Aorta (tissue), 5 donors: ENCODE measurements at regions not wholly inside any gene's neighbourhood (a gene's known extent, or its start where the extent isn't known, plus 50 kb on each side); places are given as distances from the start of the nearest gene placed in this dataset.

Source experiments
- ATAC-seq: fragments of 200-7000 bp; cut with Tn5 transposase; one replicate; pipeline ENCODE4 v1.9.1; 2022; ENCODE audit warnings: moderate library complexity; ENCODE audit not compliant: low FRiP score
- DNase-seq, 2 donors: peaks; one replicate each; pipeline ENCODE4 v3.0.0-alpha.2; 2020
- H3K27ac ChIP-seq, 2 donors: one replicate each; pipeline ENCODE4 v1.5.1; 2013; ENCODE audit warnings: low read length in 2 of 2, mild to moderate bottlenecking in 2 of 2, moderate library complexity in 2 of 2, control low read depth in 1 of 2, inconsistent platforms in 1 of 2, low read depth in 1 of 2
- H3K27me3 ChIP-seq, 2 donors: one replicate each; pipeline ENCODE4 v1.6.1; 2013; ENCODE audit warnings: control low read depth in 1 of 2, low read length in 1 of 2, mild to moderate bottlenecking in 1 of 2, moderate library complexity in 1 of 2; ENCODE audit not compliant: insufficient read depth in 2 of 2, control insufficient read depth in 1 of 2
- H3K36me3 ChIP-seq, 2 donors: one replicate each; pipeline ENCODE4 v1.6.1; 2013; ENCODE audit warnings: control low read depth in 1 of 2, low read length in 1 of 2, mild to moderate bottlenecking in 1 of 2; ENCODE audit not compliant: insufficient read depth in 2 of 2, control insufficient read depth in 1 of 2
- H3K4me1 ChIP-seq, 2 donors: one replicate each; pipeline ENCODE4 v1.6.1; 2013; ENCODE audit warnings: low read length in 2 of 2, control low read depth in 1 of 2, mild to moderate bottlenecking in 1 of 2, moderate library complexity in 1 of 2; ENCODE audit not compliant: insufficient read depth in 2 of 2, control insufficient read depth in 1 of 2
- H3K4me3 ChIP-seq, 2 donors: one replicate each; pipeline ENCODE4 v1.5.1; 2013; ENCODE audit warnings: low read length in 2 of 2, control low read depth in 1 of 2, mild to moderate bottlenecking in 1 of 2
- H3K9me3 ChIP-seq: one replicate; pipeline ENCODE4 v1.6.1; 2013; ENCODE audit warnings: mild to moderate bottlenecking, low read length; ENCODE audit not compliant: control insufficient read depth
- WGBS, 2 donors: extraction: QIAGEN DNeasy Blood & Tissue Kit; methylation state at CpG; one replicate each; pipeline ENCODE4 v1.1.7; 2013; 5-methylcytosine and 5-hydroxymethylcytosine counted together
- intact Hi-C, 2 donors: fragments of 100-400 bp; cut with DNase I; formaldehyde crosslinking; loops; one replicate each; pipeline versions ENCODE4 v1.14.2 to v1.15.0; 2022
- donor health status: healthy with polysubstance abuse.
- donor health status: Bipolar disorder and iron deficiency.
- donor health status: DM: no; HTN: no; CAD: no.
- donor health status: DM: no; HTN: no; CAD: no.
- donor health status: DM: yes; HTN: yes; CAD: no.

- DNase-seq: no peak
- intact Hi-C loops: loop anchor here in 1 of 2 donors (10.0 kb wide), 1 partner anchor 368 kb away; the partner anchor contains the start of gene FZD1
- Histone ChIP-seq H3K4me3 (no peak overlapping the region), H3K27ac (no peak overlapping the region), H3K4me1 (peaks cover 2 to 4% of the 10 kb centered on the region in 2 donors), H3K36me3 (no peaks in the 10 kb centered on the region), H3K9me3 (no peaks in the 10 kb centered on the region), H3K27me3 (no peaks in the 10 kb centered on the region)
- 91 to 93% methylated on average over 8 of the region's 8 CpGs for WGBS, 2 donors
- ATAC-seq: no peak
Measured at GRCh38 chr7:91633013-91633441, 247.5 kb downstream of the MTERF1 start.

DNA sequence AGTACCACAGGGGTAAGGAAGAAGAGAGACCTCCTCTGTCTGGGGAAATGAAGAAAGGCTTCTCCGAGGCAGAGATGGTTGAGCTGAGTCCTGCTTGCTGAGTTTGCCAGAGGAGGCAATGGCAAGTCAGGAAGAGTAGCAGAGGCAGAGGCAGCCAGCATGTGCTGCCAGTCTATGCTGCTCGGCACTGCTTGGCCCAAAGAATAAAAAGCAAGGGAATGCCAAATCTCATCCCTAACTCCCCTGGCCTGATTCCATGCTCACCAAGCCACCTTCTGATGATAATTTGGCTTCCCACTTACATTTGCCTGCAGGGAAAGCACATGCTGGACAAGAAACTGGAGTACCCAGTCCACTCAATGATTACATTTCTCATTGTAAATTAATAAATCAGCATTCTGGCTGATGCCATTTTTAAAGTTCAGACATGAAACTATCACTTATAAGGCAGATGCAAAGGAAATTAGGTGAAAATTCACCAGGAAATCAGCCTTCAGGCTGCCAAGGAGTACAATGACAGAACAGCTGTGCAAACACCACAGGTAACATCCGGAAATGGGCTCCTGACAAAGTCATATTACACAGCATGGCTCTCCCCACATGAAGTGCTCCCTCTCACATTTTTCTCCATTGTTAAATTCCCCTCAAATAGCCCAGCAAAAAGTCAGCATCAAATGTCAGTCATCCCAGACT is 245.9 kb downstream of the MTERF1 start:
- no peaks in the 10 kb centered on the region for H3K27me3 ChIP-seq
- no peaks in the 10 kb centered on the region for H3K9me3 ChIP-seq
- 60% methylated on average over 3 of the region's 3 CpGs for WGBS, 2 donors
- intact Hi-C loops: loop anchor here (5.0 to 10.0 kb wide), 2 partner anchors 370 to 547 kb away; partner anchors contain the start of gene FZD1 (in 1 of the 2)
- ATAC-seq: no peak
- H3K4me3 ChIP-seq: no peak overlapping the region
- no peak for DNase-seq
- no peaks in the 10 kb centered on the region for H3K36me3 ChIP-seq
- no peaks in the 10 kb centered on the region for H3K4me1 ChIP-seq
- no peak overlapping the region for H3K27ac ChIP-seq

- whole genome bisulfite sequencing, 2 donors: 65 to 70% methylated on average over 6 of the region's 6 CpGs
- ATAC-seq (no peak), DNase-seq (no peak)
- intact Hi-C loops: loop anchor here (5.0 to 10.0 kb wide), 2 partner anchors 371 to 549 kb away; partner anchors contain the start of gene FZD1 (in 1 of the 2)
- no peaks in the 10 kb centered on the region for H3K9me3 ChIP-seq
- no peak overlapping the region for H3K27ac ChIP-seq
- no peaks in the 10 kb centered on the region for H3K36me3 ChIP-seq
- H3K4me3 ChIP-seq: no peak overlapping the region
- H3K4me1 ChIP-seq: no peaks in the 10 kb centered on the region
- no peaks in the 10 kb centered on the region for H3K27me3 ChIP-seq
Measured at GRCh38 chr7:91636129-91636724, 244.3 kb downstream of the MTERF1 start.

- ATAC-seq: no peak
- WGBS, 2 donors: 68 to 72% methylated on average over 2 of the region's 2 CpGs
Measured at GRCh38 chr7:91636728-91637127, 243.8 kb downstream of the MTERF1 start.

GRCh38 chr7:91644256-91644655 is 236.2 kb downstream of the MTERF1 start:
- DNase-seq (no peak), ATAC-seq (no peak)
- H3K4me3 ChIP-seq: no peak overlapping the region
- WGBS, 2 donors: 61 to 67% methylated on average over 4 of the region's 4 CpGs
- H3K27me3 ChIP-seq: no peaks in the 10 kb centered on the region
- intact Hi-C loops: no loop called here
- no peaks in the 10 kb centered on the region for H3K36me3 ChIP-seq
- no peak overlapping the region for H3K27ac ChIP-seq
- no peaks in the 10 kb centered on the region for H3K9me3 ChIP-seq
- no peaks in the 10 kb centered on the region for H3K4me1 ChIP-seq

More at GRCh38 chr7:91636728-91637127, 243.8 kb downstream of the MTERF1 start:
- H3K9me3 ChIP-seq: no peaks in the 10 kb centered on the region
- H3K27me3 ChIP-seq: no peaks in the 10 kb centered on the region
- no peaks in the 10 kb centered on the region for H3K4me1 ChIP-seq
- H3K36me3 ChIP-seq: no peaks in the 10 kb centered on the region
- H3K4me3 ChIP-seq: no peak overlapping the region
- DNase-seq: no peak
- intact Hi-C loops: loop anchor here (5.0 to 10.0 kb wide), 2 partner anchors 372 to 549 kb away; partner anchors contain the start of gene FZD1 (in 1 of the 2)
- no peak overlapping the region for H3K27ac ChIP-seq

GRCh38 chr7:91645542-91645941 is 235.0 kb downstream of the MTERF1 start:
- no peak for ATAC-seq
- Histone ChIP-seq H3K27me3 (no peaks in the 10 kb centered on the region), H3K36me3 (no peaks in the 10 kb centered on the region), H3K9me3 (no peaks in the 10 kb centered on the region), H3K4me1 (no peaks in the 10 kb centered on the region), H3K27ac (no peak overlapping the region), H3K4me3 (no peak overlapping the region)
- WGBS, 2 donors: 96 to 98% methylated on average over 1 of the region's 1 CpG
- intact Hi-C loops: no loop called here
- no peak for DNase-seq

- Histone ChIP-seq H3K27me3 (no peaks in the 10 kb centered on the region), H3K36me3 (no peaks in the 10 kb centered on the region), H3K4me1 (no peaks in the 10 kb centered on the region), H3K27ac (no peak overlapping the region), H3K4me3 (no peak overlapping the region), H3K9me3 (no peaks in the 10 kb centered on the region)
- WGBS, 2 donors: 86 to 93% methylated on average over 1 of the region's 1 CpG
- DNase-seq (no peak), ATAC-seq (no peak)
- intact Hi-C loops: no loop called here
Measured at GRCh38 chr7:91651986-91652385, 228.5 kb downstream of the MTERF1 start.

- intact Hi-C loops: no loop called here
- no peak for ATAC-seq
- no peaks in the 10 kb centered on the region for H3K27me3 ChIP-seq
Measured at GRCh38 chr7:91653286-91653685, 227.2 kb downstream of the MTERF1 start.

GRCh38 chr7:91655656-91656055 is 224.8 kb downstream of the MTERF1 start:
- no peaks in the 10 kb centered on the region for H3K36me3 ChIP-seq
- H3K4me3 ChIP-seq: no peak overlapping the region
- no peaks in the 10 kb centered on the region for H3K27me3 ChIP-seq
- DNase-seq (no peak), ATAC-seq (no peak)
- no peaks in the 10 kb centered on the region for H3K4me1 ChIP-seq
- no peaks in the 10 kb centered on the region for H3K9me3 ChIP-seq
- no peak overlapping the region for H3K27ac ChIP-seq
- intact Hi-C loops: no loop called here

More at GRCh38 chr7:91653286-91653685, 227.2 kb downstream of the MTERF1 start:
- H3K27ac ChIP-seq: no peak overlapping the region
- no peaks in the 10 kb centered on the region for H3K9me3 ChIP-seq
- no peaks in the 10 kb centered on the region for H3K36me3 ChIP-seq
- no peak for DNase-seq
- no peak overlapping the region for H3K4me3 ChIP-seq
- no peaks in the 10 kb centered on the region for H3K4me1 ChIP-seq
